IMR-90 (cell line): ENCODE measurements at regions not wholly inside any gene's neighbourhood (a gene's known extent, or its start where the extent isn't known, plus 50 kb on each side); places are given as distances from the start of the nearest gene placed in this dataset.

Experiments
- BHLHE40 ChIP-seq: fragments of 150-350 bp; IDR thresholded peaks from 2 replicates; pipeline ENCODE4 v1.6.1; 2016; ENCODE audit warnings: mild to moderate bottlenecking, low read depth, low read length
- CTCF ChIP-seq: conservative IDR thresholded peaks from 2 replicates; pipeline ENCODE4 v1.5.1; 2012; ENCODE audit warnings: mild to moderate bottlenecking, low read depth, low read length, improper control_type of control experiment
- POLR2A ChIP-seq: IDR thresholded peaks from 2 replicates; pipeline ENCODE4 v1.6.1; 2012; ENCODE audit warnings: mild to moderate bottlenecking, low read depth, low read length

- TF ChIP-seq CTCF (no peak), BHLHE40 (no peak), POLR2A (no peak)
Measured at GRCh38 chr2:150088538-150088937, 398.9 kb downstream of the RND3 start.
